RPMI7951 (cell line): ENCODE measurements at regions not wholly inside any gene's neighbourhood (a gene's known extent, or its start where the extent isn't known, plus 50 kb on each side); places are given as distances from the start of the nearest gene placed in this dataset.

Source experiments
- DNase-seq: peaks from one replicate; pipeline ENCODE4 v3.0.0-alpha.2; 2012; ENCODE audit warnings: low read depth

GRCh38 chr16:85359147-85359822 is 247.0 kb upstream of the CIBAR2 start:
- DNase-seq = peak; percentile 65

GRCh38 chr16:85360323-85361277 is 248.3 kb upstream of the CIBAR2 start:
- no peak for DNase-seq

- no peak for DNase-seq
Measured at GRCh38 chr16:85361441-85362118, 249.3 kb upstream of the CIBAR2 start.

- DNase-seq = no peak
Measured at GRCh38 chr16:85362443-85362842, 250.2 kb upstream of the CIBAR2 start.

- no peak for DNase-seq
Measured at GRCh38 chr16:85363427-85363826, 249.7 kb upstream of the GSE1 start.

GRCh38 chr16:85363881-85364280 is 249.2 kb upstream of the GSE1 start:
- peak; percentile 15 for DNase-seq

- DNase-seq = no peak
Measured at GRCh38 chr16:85364323-85365040, 248.6 kb upstream of the GSE1 start.

- no peak for DNase-seq
Measured at GRCh38 chr16:85365120-85365519, 248.0 kb upstream of the GSE1 start.

GRCh38 chr16:85366031-85366763 is 246.9 kb upstream of the GSE1 start:
- DNase-seq = no peak

GRCh38 chr16:85367485-85367884 is 245.6 kb upstream of the GSE1 start:
- DNase-seq = no peak

- DNase-seq = no peak
Measured at GRCh38 chr16:85369060-85369459, 244.1 kb upstream of the GSE1 start.

GRCh38 chr16:85369741-85370528 is 243.2 kb upstream of the GSE1 start:
- DNase-seq = peak; percentile 31

- no peak for DNase-seq
Measured at GRCh38 chr16:85370543-85370880, 242.6 kb upstream of the GSE1 start.

- no peak for DNase-seq
Measured at GRCh38 chr16:85370881-85371651, 242.1 kb upstream of the GSE1 start.

- no peak for DNase-seq
Measured at GRCh38 chr16:85371948-85372347, 241.2 kb upstream of the GSE1 start.

GRCh38 chr16:85372627-85373372 is 240.3 kb upstream of the GSE1 start:
- DNase-seq = peak; percentile 71

GRCh38 chr16:85373741-85374570 is 239.2 kb upstream of the GSE1 start:
- no peak for DNase-seq

GRCh38 chr16:85374571-85374872 is 238.6 kb upstream of the GSE1 start:
- DNase-seq = no peak
